ENCODE measurements at regions not wholly inside any gene's neighbourhood (a gene's known extent, or its start where the extent isn't known, plus 50 kb on each side); places are given as distances from the start of the nearest gene placed in this dataset.

DNA sequence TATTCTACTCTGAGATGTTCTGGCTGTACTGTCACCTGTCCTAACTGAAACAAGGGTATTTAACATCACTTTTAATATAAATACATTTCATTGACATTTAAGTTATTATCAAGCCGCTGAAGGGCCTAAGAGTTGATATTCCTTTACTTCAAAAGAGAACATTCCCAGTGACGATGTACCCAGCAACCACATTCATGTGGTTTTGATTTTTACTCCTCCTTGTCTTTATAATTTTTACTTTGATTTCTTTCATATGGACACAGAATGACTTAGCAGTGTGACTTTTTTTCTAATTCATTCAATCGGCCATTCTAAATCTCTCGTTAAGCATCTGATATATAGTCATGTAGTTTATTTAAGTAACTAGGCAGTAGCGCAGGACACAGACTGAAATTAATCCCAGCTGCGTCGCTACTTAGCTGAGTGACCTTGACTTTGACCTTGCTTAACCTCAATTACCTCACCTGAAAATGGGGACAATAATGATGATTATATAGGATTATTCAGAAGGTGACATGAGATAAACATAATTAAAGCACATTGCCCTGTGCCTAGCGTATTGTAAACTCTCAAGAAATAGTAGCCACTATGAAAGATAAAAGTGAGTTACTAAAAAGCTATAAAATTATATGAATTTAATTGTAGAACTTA is 476.6 kb downstream of the SETD4 start:
- TF ChIP-seq, protein P1, sequence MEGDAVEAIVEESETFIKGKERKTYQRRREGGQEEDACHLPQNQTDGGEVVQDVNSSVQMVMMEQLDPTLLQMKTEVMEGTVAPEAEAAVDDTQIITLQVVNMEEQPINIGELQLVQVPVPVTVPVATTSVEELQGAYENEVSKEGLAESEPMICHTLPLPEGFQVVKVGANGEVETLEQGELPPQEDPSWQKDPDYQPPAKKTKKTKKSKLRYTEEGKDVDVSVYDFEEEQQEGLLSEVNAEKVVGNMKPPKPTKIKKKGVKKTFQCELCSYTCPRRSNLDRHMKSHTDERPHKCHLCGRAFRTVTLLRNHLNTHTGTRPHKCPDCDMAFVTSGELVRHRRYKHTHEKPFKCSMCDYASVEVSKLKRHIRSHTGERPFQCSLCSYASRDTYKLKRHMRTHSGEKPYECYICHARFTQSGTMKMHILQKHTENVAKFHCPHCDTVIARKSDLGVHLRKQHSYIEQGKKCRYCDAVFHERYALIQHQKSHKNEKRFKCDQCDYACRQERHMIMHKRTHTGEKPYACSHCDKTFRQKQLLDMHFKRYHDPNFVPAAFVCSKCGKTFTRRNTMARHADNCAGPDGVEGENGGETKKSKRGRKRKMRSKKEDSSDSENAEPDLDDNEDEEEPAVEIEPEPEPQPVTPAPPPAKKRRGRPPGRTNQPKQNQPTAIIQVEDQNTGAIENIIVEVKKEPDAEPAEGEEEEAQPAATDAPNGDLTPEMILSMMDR (IDR thresholded peaks at IDR 0.05; ENCODE audit: extremely low read depth in 1 of 2, insufficient read depth in 1 of 2, low read depth in 1 of 2, low read length in 2 of 2) = no peak
- TF ChIP-seq EZH2 (IDR thresholded peaks at IDR 0.05; ENCODE audit: borderline replicate concordance, low read depth, low read length, severe bottlenecking) (no peak), POLR2A (IDR thresholded peaks at IDR 0.05; ENCODE audit: low read depth, low read length) (no peak), JUN (IDR thresholded peaks at IDR 0.05; ENCODE audit: borderline replicate concordance, insufficient read depth, insufficient read length, low read depth) (no peak), POLR2AphosphoS5 (IDR thresholded peaks at IDR 0.05; ENCODE audit: insufficient read depth, low read depth, low read length) (no peak)
- TF ChIP-seq, protein P2, sequence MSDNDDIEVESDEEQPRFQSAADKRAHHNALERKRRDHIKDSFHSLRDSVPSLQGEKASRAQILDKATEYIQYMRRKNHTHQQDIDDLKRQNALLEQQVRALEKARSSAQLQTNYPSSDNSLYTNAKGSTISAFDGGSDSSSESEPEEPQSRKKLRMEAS (IDR thresholded peaks at IDR 0.05; ENCODE audit: insufficient read depth, insufficient read length) = no peak

All from endothelial cell of umbilical vein (primary cell).